ENCODE measurements at regions not wholly inside any gene's neighbourhood (a gene's known extent, or its start where the extent isn't known, plus 50 kb on each side); places are given as distances from the start of the nearest gene placed in this dataset.

GRCh38 chr14:98761993-98762392, 510.0 kb downstream of the BCL11B start:
- DNase-seq (ENCODE audit: low read depth), result no peak

GRCh38 chr14:98766818-98767217, 505.2 kb downstream of the BCL11B start:
- no peak for DNase-seq (ENCODE audit: low read depth)

GRCh38 chr14:98769326-98769725, 502.7 kb downstream of the BCL11B start:
- no peak for DNase-seq (ENCODE audit: low read depth)

GRCh38 chr14:98770151-98770550, 501.8 kb downstream of the BCL11B start:
- DNase-seq (ENCODE audit: low read depth), result no peak

- DNase-seq (ENCODE audit: low read depth), result no peak
Measured at GRCh38 chr14:98773814-98774213, 498.2 kb downstream of the BCL11B start.

GRCh38 chr14:98775892-98776291, 496.1 kb downstream of the BCL11B start:
- DNase-seq (ENCODE audit: low read depth), result no peak

- no peak for DNase-seq (ENCODE audit: low read depth)
Measured at GRCh38 chr14:98782062-98782461, 489.9 kb downstream of the BCL11B start.

GRCh38 chr14:98785578-98785977, 486.4 kb downstream of the BCL11B start:
- no peak for DNase-seq (ENCODE audit: low read depth)

GRCh38 chr14:98786456-98786855, 485.5 kb downstream of the BCL11B start:
- no peak for DNase-seq (ENCODE audit: low read depth)

- DNase-seq (ENCODE audit: low read depth), result no peak
Measured at GRCh38 chr14:98791661-98792060, 480.3 kb downstream of the BCL11B start.

GRCh38 chr14:98792171-98792570, 479.8 kb downstream of the BCL11B start:
- no peak for DNase-seq (ENCODE audit: low read depth)

GRCh38 chr14:98798099-98798498, 473.9 kb downstream of the BCL11B start:
- DNase-seq (ENCODE audit: low read depth), result no peak

- DNase-seq (ENCODE audit: low read depth), result no peak
Measured at GRCh38 chr14:98799891-98800290, 472.1 kb downstream of the BCL11B start.

GRCh38 chr14:98802044-98802443, 470.0 kb downstream of the BCL11B start:
- no peak for DNase-seq (ENCODE audit: low read depth)

GRCh38 chr14:98803196-98803595, 468.8 kb downstream of the BCL11B start:
- DNase-seq (ENCODE audit: low read depth), result no peak

- no peak for DNase-seq (ENCODE audit: low read depth)
Measured at GRCh38 chr14:98808494-98809407, 463.2 kb downstream of the BCL11B start.

GRCh38 chr14:98816195-98816594, 455.8 kb downstream of the BCL11B start:
- DNase-seq (ENCODE audit: low read depth), result no peak

- DNase-seq (ENCODE audit: low read depth), result no peak
Measured at GRCh38 chr14:98816720-98817119, 455.3 kb downstream of the BCL11B start.

- no peak for DNase-seq (ENCODE audit: low read depth)
Measured at GRCh38 chr14:98819132-98819866, 452.7 kb downstream of the BCL11B start.

GRCh38 chr14:98819867-98820206, 452.2 kb downstream of the BCL11B start:
- no peak for DNase-seq (ENCODE audit: low read depth)

GRCh38 chr14:98822917-98823316, 449.1 kb downstream of the BCL11B start:
- DNase-seq (ENCODE audit: low read depth), result no peak

- no peak for DNase-seq (ENCODE audit: low read depth)
Measured at GRCh38 chr14:98826618-98827017, 445.4 kb downstream of the BCL11B start.

GRCh38 chr14:98834119-98834518, 437.9 kb downstream of the BCL11B start:
- DNase-seq (ENCODE audit: low read depth), result no peak

Measured in HS-5 (cell line).